ENCODE measurements at regions not wholly inside any gene's neighbourhood (a gene's known extent, or its start where the extent isn't known, plus 50 kb on each side); places are given as distances from the start of the nearest gene placed in this dataset.

DNA sequence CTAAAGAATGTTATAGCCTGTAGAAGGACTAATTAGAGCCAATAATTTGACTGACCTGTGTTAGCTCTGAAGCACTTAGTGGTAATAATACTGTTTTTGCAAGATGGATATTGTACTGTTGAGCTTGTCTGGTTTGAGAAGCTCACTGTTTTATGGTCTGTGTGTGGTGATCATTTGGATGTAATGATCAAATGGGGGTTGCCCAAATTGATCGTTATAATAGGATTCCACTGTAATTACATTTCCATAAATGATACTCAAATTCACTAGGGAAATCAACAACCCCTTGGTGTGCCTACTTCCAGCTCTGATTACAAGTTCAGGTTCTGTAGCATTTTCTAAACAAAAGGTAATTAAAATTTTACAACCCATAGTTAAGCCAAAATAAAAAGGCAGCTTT, 971.4 kb downstream of the TTLL7 start:
- Histone ChIP-seq H3K4me3 (no peak overlapping the region), H3K36me3 (replicated peaks in 1 of 2) (no peaks in the 10 kb centered on the region), H3K4me1 (replicated peaks in 1 of 2) (no peaks in the 10 kb centered on the region), H3K9me3 (replicated peaks in 1 of 3) (no peaks in the 10 kb centered on the region), H3K27ac (no peak overlapping the region), H3K27me3 (no peaks in the 10 kb centered on the region)
- 89 to 100% (median 93%) methylated on average over 1 of the region's 1 CpG for WGBS, 4 donors
- DNase-seq: no peak
- intact Hi-C loops (cut with DNase I): no loop called here
- TF ChIP-seq POLR2A (IDR thresholded peaks at IDR 0.05): no peak

DNA sequence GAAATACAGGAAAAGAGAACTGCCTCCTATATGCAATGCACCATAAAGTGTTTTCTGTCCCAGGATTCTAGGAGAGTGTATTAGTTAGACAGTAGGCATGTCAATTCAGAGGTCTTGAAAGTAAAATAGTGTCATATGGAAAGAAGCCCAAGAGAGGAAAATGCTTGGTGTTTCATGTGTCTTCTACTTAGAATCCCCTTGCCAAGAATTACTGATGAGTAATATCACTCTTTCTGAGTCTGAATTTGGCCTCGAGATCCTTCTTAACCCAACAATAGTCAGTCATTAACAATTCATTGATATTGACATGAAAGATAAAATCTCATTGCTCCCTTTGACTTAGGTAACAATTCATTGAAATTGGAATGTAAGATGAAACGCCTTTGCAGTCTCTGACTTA, 972.2 kb downstream of the TTLL7 start:
- no peaks in the 10 kb centered on the region for H3K9me3 ChIP-seq (replicated peaks in 1 of 3)
- 60 to 73% (median 67%) methylated on average over 2 of the region's 2 CpGs for WGBS, 4 donors
- intact Hi-C loops (cut with DNase I): no loop called here
- no peak for DNase-seq
- H3K27ac ChIP-seq: no peak overlapping the region
- H3K27me3 ChIP-seq: no peaks in the 10 kb centered on the region
- TF ChIP-seq, protein P1, sequence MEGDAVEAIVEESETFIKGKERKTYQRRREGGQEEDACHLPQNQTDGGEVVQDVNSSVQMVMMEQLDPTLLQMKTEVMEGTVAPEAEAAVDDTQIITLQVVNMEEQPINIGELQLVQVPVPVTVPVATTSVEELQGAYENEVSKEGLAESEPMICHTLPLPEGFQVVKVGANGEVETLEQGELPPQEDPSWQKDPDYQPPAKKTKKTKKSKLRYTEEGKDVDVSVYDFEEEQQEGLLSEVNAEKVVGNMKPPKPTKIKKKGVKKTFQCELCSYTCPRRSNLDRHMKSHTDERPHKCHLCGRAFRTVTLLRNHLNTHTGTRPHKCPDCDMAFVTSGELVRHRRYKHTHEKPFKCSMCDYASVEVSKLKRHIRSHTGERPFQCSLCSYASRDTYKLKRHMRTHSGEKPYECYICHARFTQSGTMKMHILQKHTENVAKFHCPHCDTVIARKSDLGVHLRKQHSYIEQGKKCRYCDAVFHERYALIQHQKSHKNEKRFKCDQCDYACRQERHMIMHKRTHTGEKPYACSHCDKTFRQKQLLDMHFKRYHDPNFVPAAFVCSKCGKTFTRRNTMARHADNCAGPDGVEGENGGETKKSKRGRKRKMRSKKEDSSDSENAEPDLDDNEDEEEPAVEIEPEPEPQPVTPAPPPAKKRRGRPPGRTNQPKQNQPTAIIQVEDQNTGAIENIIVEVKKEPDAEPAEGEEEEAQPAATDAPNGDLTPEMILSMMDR (IDR thresholded peaks at IDR 0.05): no peak
- no peak for TF ChIP-seq POLR2A (IDR thresholded peaks at IDR 0.05)
- no peaks in the 10 kb centered on the region for H3K36me3 ChIP-seq (replicated peaks in 1 of 2)
- no peak overlapping the region for H3K4me3 ChIP-seq
- H3K4me1 ChIP-seq (replicated peaks in 1 of 2): no peaks in the 10 kb centered on the region

DNA sequence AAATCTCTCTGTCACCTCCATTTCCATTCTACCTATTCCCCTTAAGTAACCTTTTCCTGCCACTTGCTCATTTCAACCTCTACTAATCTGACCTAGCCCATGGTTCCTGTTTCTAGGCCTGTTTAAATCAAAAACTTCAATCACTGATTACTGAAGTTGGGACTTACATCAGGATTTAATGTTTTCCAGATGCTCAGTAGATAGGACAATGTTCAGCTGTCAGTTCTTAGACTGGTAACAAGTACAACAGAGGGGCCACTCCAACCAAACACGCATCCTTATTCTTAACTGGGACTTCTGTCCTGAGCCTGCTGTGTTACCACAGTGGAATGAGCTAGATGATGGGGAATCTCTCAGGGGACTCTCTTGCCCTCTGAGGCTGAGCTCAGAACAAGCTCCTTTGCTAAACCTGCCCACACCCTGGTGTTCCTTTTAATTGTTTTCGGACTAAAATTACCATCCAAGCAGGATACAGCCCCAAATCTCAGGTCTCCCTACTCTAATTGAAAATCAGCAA, 974.6 kb downstream of the TTLL7 start:
- Histone ChIP-seq H3K4me3 (no peak overlapping the region), H3K36me3 (replicated peaks in 1 of 2) (no peaks in the 10 kb centered on the region), H3K27me3 (no peaks in the 10 kb centered on the region), H3K27ac (no peak overlapping the region), H3K4me1 (replicated peaks in 1 of 2) (no peaks in the 10 kb centered on the region), H3K9me3 (replicated peaks in 1 of 3) (no peaks in the 10 kb centered on the region)
- intact Hi-C loops (cut with DNase I): no loop called here
- DNase-seq: no peak
- TF ChIP-seq POLR2A (IDR thresholded peaks at IDR 0.05): no peak
- TF ChIP-seq, protein P1 (IDR thresholded peaks at IDR 0.05): no peak
- whole genome bisulfite sequencing, 4 donors: 85 to 100% (median 90%) methylated on average over 2 of the region's 2 CpGs

DNA sequence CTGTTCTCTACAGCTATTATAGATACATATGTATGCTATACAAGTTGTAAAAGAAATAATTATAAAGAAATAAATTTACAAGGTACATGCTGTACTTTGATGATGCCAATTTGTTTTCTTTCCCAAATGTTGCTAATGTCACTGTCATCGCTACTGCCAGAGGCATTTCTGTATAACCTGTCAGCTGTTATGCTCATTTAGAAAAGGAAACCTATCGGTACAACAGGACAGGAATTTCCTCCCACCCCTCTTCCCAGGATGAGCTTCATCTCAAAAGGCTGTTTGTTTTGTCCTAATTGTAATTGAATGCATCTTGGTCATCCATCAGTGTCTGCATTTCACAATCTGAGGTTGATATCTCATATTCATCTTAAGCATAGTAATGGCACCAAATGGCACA, 975.7 kb downstream of the TTLL7 start:
- H3K9me3 ChIP-seq (replicated peaks in 1 of 3): no peaks in the 10 kb centered on the region
- H3K36me3 ChIP-seq (replicated peaks in 1 of 2): no peaks in the 10 kb centered on the region
- 73 to 91% (median 88%) methylated on average over 2 of the region's 2 CpGs for WGBS, 4 donors
- no peak overlapping the region for H3K4me3 ChIP-seq
- H3K4me1 ChIP-seq (replicated peaks in 1 of 2): no peaks in the 10 kb centered on the region
- no peak overlapping the region for H3K27ac ChIP-seq
- DNase-seq: no peak
- intact Hi-C loops (cut with DNase I): no loop called here
- no peak for TF ChIP-seq POLR2A (IDR thresholded peaks at IDR 0.05)
- TF ChIP-seq, protein P1 (IDR thresholded peaks at IDR 0.05): no peak
- no peaks in the 10 kb centered on the region for H3K27me3 ChIP-seq

DNA sequence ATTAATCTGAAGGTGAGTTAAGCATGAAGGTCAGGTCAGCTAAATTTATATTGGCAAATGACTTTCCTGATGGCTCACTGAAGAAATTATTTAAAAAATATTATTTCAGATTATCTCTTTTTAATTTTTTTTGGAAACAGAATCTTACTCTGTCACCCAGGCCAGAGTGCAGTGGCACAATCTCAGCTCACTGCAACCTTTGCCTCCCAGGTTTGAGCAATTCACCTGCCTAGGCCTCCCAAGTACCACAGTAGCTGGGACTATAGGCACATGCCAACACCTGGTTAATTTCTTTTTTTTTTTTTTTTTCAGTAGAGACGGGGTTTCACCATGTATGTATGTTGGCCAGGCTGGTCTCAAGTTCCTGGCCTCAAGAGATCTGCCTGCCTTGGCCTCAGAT, 976.7 kb downstream of the TTLL7 start:
- intact Hi-C loops (cut with DNase I): no loop called here
- Histone ChIP-seq H3K4me3 (no peak overlapping the region), H3K27ac (no peak overlapping the region), H3K9me3 (replicated peaks in 1 of 3) (no peaks in the 10 kb centered on the region), H3K36me3 (replicated peaks in 1 of 2) (no peaks in the 10 kb centered on the region), H3K4me1 (replicated peaks in 1 of 2) (no peaks in the 10 kb centered on the region), H3K27me3 (no peaks in the 10 kb centered on the region)
- WGBS, 4 donors: 81 to 91% (median 88%) methylated on average over 1 of the region's 1 CpG
- TF ChIP-seq, protein P1 (IDR thresholded peaks at IDR 0.05): no peak
- TF ChIP-seq POLR2A (IDR thresholded peaks at IDR 0.05): no peak
- DNase-seq: no peak

Data from adrenal gland (tissue), 9 donors.